ENCODE measurements at regions not wholly inside any gene's neighbourhood (a gene's known extent, or its start where the extent isn't known, plus 50 kb on each side); places are given as distances from the start of the nearest gene placed in this dataset.
A peak's percentile ranks its signal among the peaks of the same experiment; 100 is the strongest.

- Histone ChIP-seq H3K18ac (ENCODE audit: low read depth, low read length) (peak overlapping the region; percentile 3; the same call in 1 of the 2 replicates), H4K91ac (ENCODE audit: insufficient read depth, low read depth, low read length) (no peak overlapping the region), H4K20me1 (ENCODE audit: insufficient read depth, low read length) (no peaks in the 10 kb centered on the region), H3K4ac (ENCODE audit: low read depth, low read length) (no peak overlapping the region), H3K9ac (ENCODE audit: low read depth, low read length) (no peak overlapping the region), H4K5ac (ENCODE audit: low read depth, low read length) (no peak overlapping the region; the same call in 1 of the 2 replicates), H2BK15ac (ENCODE audit: low read depth, low read length) (no peak overlapping the region), H3K27ac (ENCODE audit: insufficient read depth, low read length) (no peak overlapping the region), H2AK9ac (replicated peaks; ENCODE audit: low read depth, low read length, poor library complexity) (no peak overlapping the region), H2AK5ac (ENCODE audit: low read depth, low read length) (no peak overlapping the region), H2BK20ac (ENCODE audit: low read depth, low read length) (no peak overlapping the region), H3K4me2 (ENCODE audit: low read depth, low read length) (no peak overlapping the region), H3K4me1 (ENCODE audit: control insufficient read depth, insufficient read depth, low read length) (peaks cover 1% of the 10 kb centered on the region; the same call in 1 of the 2 replicates), H3K9me1 (ENCODE audit: insufficient read depth, low read length) (no peaks in the 10 kb centered on the region), H3K79me1 (ENCODE audit: low read depth in 1 of 2, low read length in 2 of 2) (no peaks in the 10 kb centered on the region), H4K8ac (ENCODE audit: low read depth in 2 of 2, low read length in 2 of 2) (no peak overlapping the region), H3K9me3 (ENCODE audit: control insufficient read depth, insufficient read depth, low read length) (no peaks in the 10 kb centered on the region), H3K14ac (replicated peaks; ENCODE audit: low read depth, low read length) (no peak overlapping the region), H3K27me3 (ENCODE audit: control insufficient read depth, insufficient read depth, low read length) (no peaks in the 10 kb centered on the region), H2BK5ac (ENCODE audit: low read depth, low read length, poor library complexity, severe bottlenecking) (no peak overlapping the region), H3K23ac (ENCODE audit: low read depth, low read length) (no peak overlapping the region), H3K36me3 (ENCODE audit: control insufficient read depth, insufficient read depth, low read length) (no peaks in the 10 kb centered on the region), H3K56ac (ENCODE audit: extremely low read depth, insufficient read depth, low read length) (no peak overlapping the region), H2AFZ (replicated peaks; ENCODE audit: low read length, poor library complexity) (no peak overlapping the region), H3K4me3 (ENCODE audit: insufficient read depth, low read depth, low read length) (no peak overlapping the region), H2BK120ac (ENCODE audit: low read depth, low read length) (no peak overlapping the region)
- no TSS peak for BruUV-seq (replicated peaks)
- in situ Hi-C loops (cut with MboI; ENCODE audit: low sequenced_read_pairs) (no loop called here), dilution Hi-C loops (cut with HindIII; ENCODE audit: low sequenced_read_pairs, unreplicated experiment) (no loop called here), intact Hi-C loops (cut with micrococcal nuclease) (no loop called here)
- ATAC-seq (ENCODE audit: low read depth) (no peak), DNase-seq (no peak)
- no peak for TF ChIP-seq CHD1 (IDR thresholded peaks at IDR 0.05; ENCODE audit: low read depth, low read length)
- no peak for TF ChIP-seq SMC3 (IDR thresholded peaks at IDR 0.05; ENCODE audit: low read depth, low read length)
- no peak for TF ChIP-seq FOS (IDR thresholded peaks at IDR 0.05; ENCODE audit: low read depth, low read length)
- no peak for TF ChIP-seq RAD21 (IDR thresholded peaks at IDR 0.05; ENCODE audit: low read length)
- no peak for TF ChIP-seq RCOR1 (IDR thresholded peaks at IDR 0.05; ENCODE audit: insufficient replicate concordance, low read length)
- no peak for TF ChIP-seq ELK1 (IDR thresholded peaks at IDR 0.05; ENCODE audit: borderline replicate concordance, low read depth, low read length)
- no peak for TF ChIP-seq MXI1 (IDR thresholded peaks at IDR 0.05; ENCODE audit: borderline replicate concordance, low read depth, low read length)
- TF ChIP-seq RFX5 (IDR thresholded peaks at IDR 0.05; ENCODE audit: low read depth, low read length) = no peak
- TF ChIP-seq CEBPB (IDR thresholded peaks at IDR 0.05; ENCODE audit: low read depth, low read length) = no peak
- TF ChIP-seq CTCF (conservative IDR thresholded peaks at IDR 0.05; ENCODE audit: low read depth, low read length) = no peak
- TF ChIP-seq MAZ (IDR thresholded peaks at IDR 0.05; ENCODE audit: borderline replicate concordance, low read depth, low read length) = no peak
- TF ChIP-seq POLR2A (IDR thresholded peaks at IDR 0.05; ENCODE audit: low read depth, low read length) = no peak
- no peak for TF ChIP-seq MAFK (IDR thresholded peaks at IDR 0.05; ENCODE audit: low read depth, low read length)
- POLR2A ChIA-PET (ENCODE audit: unreplicated experiment) = no interaction called here
- CTCF ChIA-PET = no interaction called here
Measured at GRCh38 chr12:19666070-19666469, 226.8 kb downstream of the AEBP2 start.
